H9 (cell line): ENCODE measurements at regions not wholly inside any gene's neighbourhood (a gene's known extent, or its start where the extent isn't known, plus 50 kb on each side); places are given as distances from the start of the nearest gene placed in this dataset.

Experiments used
- DNase-seq: peaks from one replicate; pipeline ENCODE4 v3.0.0-alpha.2; 2017
- H2AFZ ChIP-seq: one replicate; pipeline ENCODE4 v1.6.1; 2013; ENCODE audit warnings: mild to moderate bottlenecking, low read length, control low read depth, moderate library complexity
- H2AK5ac ChIP-seq: 2 replicates; pipeline ENCODE4 v1.6.1; 2013; ENCODE audit warnings: low read length, control low read depth, mixed read lengths; ENCODE audit not compliant: insufficient read length
- H2BK120ac ChIP-seq: one replicate; pipeline ENCODE4 v1.6.1; 2013; ENCODE audit warnings: low read depth, mild to moderate bottlenecking, low read length, control low read depth, inconsistent platforms; ENCODE audit not compliant: poor library complexity, severe bottlenecking
- H2BK12ac ChIP-seq: 2 replicates; pipeline ENCODE4 v1.6.1; 2013; ENCODE audit warnings: low read length, control low read depth, mixed read lengths, low read depth; ENCODE audit not compliant: insufficient read length
- H2BK15ac ChIP-seq: 2 replicates; pipeline ENCODE4 v1.6.1; 2013; ENCODE audit warnings: low read depth, low read length, control low read depth
- H2BK20ac ChIP-seq: one replicate; pipeline ENCODE4 v1.6.1; 2013; ENCODE audit warnings: low read depth, mild to moderate bottlenecking, low read length, control low read depth, inconsistent platforms; ENCODE audit not compliant: poor library complexity, severe bottlenecking
- H2BK5ac ChIP-seq: 2 replicates; pipeline ENCODE4 v1.6.1; 2013; ENCODE audit warnings: low read length, control low read depth, mixed read lengths; ENCODE audit not compliant: insufficient read length
- H3K14ac ChIP-seq: 2 replicates; pipeline ENCODE4 v1.6.1; 2013; ENCODE audit warnings: low read length, control low read depth; ENCODE audit not compliant: insufficient read depth
- H3K18ac ChIP-seq: 2 replicates; pipeline ENCODE4 v1.6.1; 2013; ENCODE audit warnings: low read depth, mild to moderate bottlenecking, mixed read lengths, low read length, control low read depth; ENCODE audit not compliant: insufficient read length
- H3K23ac ChIP-seq: 2 replicates; pipeline ENCODE4 v1.6.1; 2013; ENCODE audit warnings: low read length, control low read depth, mixed read lengths, low read depth; ENCODE audit not compliant: insufficient read length
- H3K23me2 ChIP-seq: 2 replicates; pipeline ENCODE4 v1.6.1; 2013; ENCODE audit warnings: low read depth, mild to moderate bottlenecking, mixed read lengths, low read length, control low read depth; ENCODE audit not compliant: insufficient read length, poor library complexity, severe bottlenecking
- H3K27ac ChIP-seq: 2 replicates; pipeline ENCODE4 v1.5.1; 2013; ENCODE audit warnings: low read length, control low read depth, mixed read lengths, low read depth; ENCODE audit not compliant: insufficient read length
- H3K27me3 ChIP-seq: 2 replicates; pipeline ENCODE4 v1.6.1; 2013; ENCODE audit warnings: low read length, control low read depth, inconsistent platforms; ENCODE audit not compliant: insufficient read depth
- H3K4ac ChIP-seq: 2 replicates; pipeline ENCODE4 v1.6.1; 2013; ENCODE audit warnings: low read depth, mild to moderate bottlenecking, control low read depth, inconsistent platforms, low read length, moderate library complexity
- H3K4me1 ChIP-seq: 2 replicates; pipeline ENCODE4 v1.6.1; 2013; ENCODE audit warnings: low read length, control low read depth, inconsistent platforms; ENCODE audit not compliant: insufficient read depth
- H3K4me2 ChIP-seq: 2 replicates; pipeline ENCODE4 v1.6.1; 2013; ENCODE audit warnings: low read length, control low read depth, mixed read lengths; ENCODE audit not compliant: insufficient read length, insufficient read depth
- H3K56ac ChIP-seq: 2 replicates; pipeline ENCODE4 v1.6.1; 2013; ENCODE audit warnings: low read depth, mild to moderate bottlenecking, mixed read lengths, low read length, control low read depth; ENCODE audit not compliant: insufficient read length
- H3K79me1 ChIP-seq: 2 replicates; pipeline ENCODE4 v1.6.1; 2013; ENCODE audit warnings: low read depth, mild to moderate bottlenecking, moderate library complexity, low read length, control low read depth, inconsistent platforms; ENCODE audit not compliant: insufficient read depth, poor library complexity, severe bottlenecking
- H3K79me2 ChIP-seq: 2 replicates; pipeline ENCODE4 v1.6.1; 2013; ENCODE audit warnings: low read length, control low read depth, inconsistent platforms; ENCODE audit not compliant: insufficient read depth
- H3K9ac ChIP-seq: 2 replicates; pipeline ENCODE4 v1.6.1; 2013; ENCODE audit warnings: low read length, control low read depth, mixed read lengths; ENCODE audit not compliant: insufficient read length; ENCODE audit errors: extremely low read depth
- H3K9me3 ChIP-seq: one replicate; pipeline ENCODE4 v1.6.1; 2013; ENCODE audit warnings: low read depth, low read length, inconsistent platforms; ENCODE audit not compliant: control insufficient read depth
- H3T11ph ChIP-seq: one replicate; pipeline ENCODE4 v1.6.1; 2013; ENCODE audit warnings: mild to moderate bottlenecking, low read length, control low read depth, inconsistent platforms
- H4K20me1 ChIP-seq: one replicate; pipeline ENCODE4 v1.6.1; 2013; ENCODE audit not compliant: control insufficient read depth, insufficient read length, insufficient read depth
- H4K5ac ChIP-seq: 2 replicates; pipeline ENCODE4 v1.6.1; 2013; ENCODE audit warnings: low read depth, mild to moderate bottlenecking, mixed read lengths, low read length, control low read depth; ENCODE audit not compliant: insufficient read length
- H4K8ac ChIP-seq: replicated peaks from 2 replicates; pipeline ENCODE4 v1.6.1; 2013; ENCODE audit warnings: low read length, control low read depth, mixed read lengths, low read depth; ENCODE audit not compliant: insufficient read length
- H4K91ac ChIP-seq: 2 replicates; pipeline ENCODE4 v1.6.1; 2013; ENCODE audit warnings: low read depth, mild to moderate bottlenecking, moderate library complexity, mixed read lengths, low read length, control low read depth; ENCODE audit not compliant: insufficient read length
- H3K27ac Mint-ChIP-seq, 3 experiments: 2 replicates in 2 of 3; 3 replicates in 1 of 3; pipeline ENCODE4 v1.8.0; 2020 to 2021; ENCODE audit warnings: mixed read lengths in 3 of 3, mild to moderate bottlenecking in 1 of 3, moderate library complexity in 1 of 3
- H3K27me3 Mint-ChIP-seq: 2 replicates; pipeline ENCODE4 v1.8.0; 2021; ENCODE audit warnings: low read depth, mild to moderate bottlenecking, moderate library complexity, mixed read lengths
- H3K36me3 Mint-ChIP-seq, 3 experiments: 2 replicates in 2 of 3; 3 replicates in 1 of 3; pipeline ENCODE4 v1.8.0; 2020 to 2021; ENCODE audit warnings: low read depth in 3 of 3, mixed read lengths in 3 of 3; ENCODE audit not compliant: insufficient read depth in 1 of 3
- H3K4me1 Mint-ChIP-seq, 2 experiments: 2 replicates each; pipeline ENCODE4 v1.8.0; 2020; ENCODE audit warnings: mixed read lengths in 2 of 2
- H3K4me3 Mint-ChIP-seq, 2 experiments: 2 replicates in 1 of 2; 3 replicates in 1 of 2; pipeline ENCODE4 v1.8.0; 2020 to 2021; ENCODE audit warnings: mild to moderate bottlenecking in 2 of 2, mixed read lengths in 2 of 2, moderate library complexity in 1 of 2
- H3K9me3 Mint-ChIP-seq, 2 experiments: 2 replicates in 1 of 2; 3 replicates in 1 of 2; pipeline ENCODE4 v1.8.0; 2020; ENCODE audit warnings: mild to moderate bottlenecking in 2 of 2, mixed read lengths in 2 of 2, moderate library complexity in 1 of 2
- WGBS: extraction: QIAGEN DNeasy Blood & Tissue Kit; methylation state at CpG from one replicate; pipeline ENCODE4 v1.1.7; 2013; ENCODE audit warnings: missing lambda C conversion rate, low lambda C conversion rate, mixed read lengths; ENCODE audit not compliant: insufficient read length; ENCODE audit errors: extremely low coverage; 5-methylcytosine and 5-hydroxymethylcytosine counted together
- TF ChIP-seq, protein P1 (sequence below): fragments of 200-600 bp; sonication (generic); conservative IDR thresholded peaks from 3 replicates; pipeline ENCODE4 v1.8.0; 2021; ENCODE audit warnings: antibody characterized with exemption, mild to moderate bottlenecking

DNA sequence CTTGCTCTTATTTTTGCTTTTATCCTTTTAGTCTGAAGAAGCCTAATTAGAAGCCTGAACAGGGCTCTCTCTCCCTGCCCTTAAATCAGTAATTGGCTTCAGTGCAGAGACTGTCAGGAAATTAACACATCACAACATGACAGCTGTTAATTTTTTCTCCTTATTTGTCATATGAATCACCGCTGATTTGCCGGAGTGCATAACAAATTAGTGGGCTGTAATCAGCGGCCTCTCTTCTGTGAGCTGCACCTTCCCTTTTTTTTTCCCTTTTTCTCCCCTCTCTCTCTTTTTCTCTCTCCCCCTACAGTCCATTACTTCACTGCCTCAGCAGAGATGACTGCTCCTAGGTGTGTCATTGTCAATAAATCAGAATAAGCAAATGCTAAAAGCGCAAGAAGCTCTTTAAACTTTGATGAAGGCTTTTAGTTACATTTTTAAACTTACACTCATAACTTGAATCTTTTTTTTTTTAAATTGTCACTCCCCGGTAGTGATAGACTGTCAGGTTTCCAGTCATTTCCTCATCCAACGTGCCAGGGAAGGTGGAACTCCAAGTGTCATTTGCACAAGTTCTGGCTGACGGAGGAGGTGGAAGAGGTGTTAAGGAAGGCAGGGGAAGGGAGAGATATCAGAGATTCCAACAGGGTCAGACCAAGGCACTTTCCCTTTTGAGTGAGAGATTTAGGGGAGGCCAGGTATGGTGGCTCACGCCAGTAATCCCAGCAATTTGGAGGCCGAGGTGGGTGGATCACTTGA lies 197.1 kb upstream of the TSHZ3 start:
- Histone ChIP-seq H3T11ph (no peak overlapping the region), H4K20me1 (no peaks in the 10 kb centered on the region), H2BK20ac (no peak overlapping the region), H2BK15ac (no peak overlapping the region), H2BK120ac (no peak overlapping the region), H3K4ac (no peak overlapping the region), H3K23me2 (no peaks in the 10 kb centered on the region), H4K5ac (no peak overlapping the region), H3K23ac (no peak overlapping the region), H2AK5ac (no peak overlapping the region), H2AFZ (no peak overlapping the region), H3K27me3 (no peaks in the 10 kb centered on the region), H3K56ac (no peak overlapping the region), H2BK12ac (no peak overlapping the region), H3K9me3 (no peaks in the 10 kb centered on the region), H3K18ac (no peak overlapping the region), H3K79me2 (no peaks in the 10 kb centered on the region), H3K27ac (no peak overlapping the region), H3K79me1 (no peaks in the 10 kb centered on the region), H2BK5ac (no peak overlapping the region), H4K8ac (no peak overlapping the region), H3K4me2 (no peak overlapping the region), H3K4me1 (no peaks in the 10 kb centered on the region), H3K9ac (no peak overlapping the region), H4K91ac (no peak overlapping the region), H3K14ac (no peak overlapping the region)
- Mint-ChIP-seq H3K4me1 (peaks cover 23 to 30% of the 10 kb centered on the region in 2 experiments), H3K27ac (no peak overlapping the region; a peak in 1 of 7 replicates), H3K27me3 (peaks cover 7% of the 10 kb centered on the region), H3K36me3 (peaks cover 4 to 10% (median 6%) of the 10 kb centered on the region in 3 experiments; a peak in 3 of 7 replicates), H3K9me3 (peaks cover 3 to 8% of the 10 kb centered on the region in 2 experiments; a peak in 3 of 5 replicates), H3K4me3 (no peak overlapping the region)
- TF ChIP-seq, protein P1, sequence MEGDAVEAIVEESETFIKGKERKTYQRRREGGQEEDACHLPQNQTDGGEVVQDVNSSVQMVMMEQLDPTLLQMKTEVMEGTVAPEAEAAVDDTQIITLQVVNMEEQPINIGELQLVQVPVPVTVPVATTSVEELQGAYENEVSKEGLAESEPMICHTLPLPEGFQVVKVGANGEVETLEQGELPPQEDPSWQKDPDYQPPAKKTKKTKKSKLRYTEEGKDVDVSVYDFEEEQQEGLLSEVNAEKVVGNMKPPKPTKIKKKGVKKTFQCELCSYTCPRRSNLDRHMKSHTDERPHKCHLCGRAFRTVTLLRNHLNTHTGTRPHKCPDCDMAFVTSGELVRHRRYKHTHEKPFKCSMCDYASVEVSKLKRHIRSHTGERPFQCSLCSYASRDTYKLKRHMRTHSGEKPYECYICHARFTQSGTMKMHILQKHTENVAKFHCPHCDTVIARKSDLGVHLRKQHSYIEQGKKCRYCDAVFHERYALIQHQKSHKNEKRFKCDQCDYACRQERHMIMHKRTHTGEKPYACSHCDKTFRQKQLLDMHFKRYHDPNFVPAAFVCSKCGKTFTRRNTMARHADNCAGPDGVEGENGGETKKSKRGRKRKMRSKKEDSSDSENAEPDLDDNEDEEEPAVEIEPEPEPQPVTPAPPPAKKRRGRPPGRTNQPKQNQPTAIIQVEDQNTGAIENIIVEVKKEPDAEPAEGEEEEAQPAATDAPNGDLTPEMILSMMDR, result no peak
- WGBS, result no CpG with 5 or more reads among the region's 9 CpGs
- DNase-seq, result no peak
